Mesothelial cell of epicardium (in vitro differentiated cells): ENCODE measurements at regions not wholly inside any gene's neighbourhood (a gene's known extent, or its start where the extent isn't known, plus 50 kb on each side); places are given as distances from the start of the nearest gene placed in this dataset.

Experiments used
- DNase-seq, 2 experiments: peaks; one replicate each; pipeline ENCODE4 v3.0.0; 2021; ENCODE audit warnings: low spot score in 2 of 2; ENCODE audit not compliant: unreplicated experiment in 2 of 2
- H3K27ac Mint-ChIP-seq: 2 replicates; pipeline ENCODE4 v1.8.0; 2021; ENCODE audit warnings: mixed read lengths
- H3K27me3 Mint-ChIP-seq: 2 replicates; pipeline ENCODE4 v1.8.0; 2021; ENCODE audit warnings: low read depth, mixed read lengths
- H3K36me3 Mint-ChIP-seq: 2 replicates; pipeline ENCODE4 v1.8.0; 2021; ENCODE audit warnings: mixed read lengths
- H3K4me1 Mint-ChIP-seq: 2 replicates; pipeline ENCODE4 v1.8.0; 2021; ENCODE audit warnings: mixed read lengths
- H3K4me3 Mint-ChIP-seq: 2 replicates; pipeline ENCODE4 v1.8.0; 2021; ENCODE audit warnings: mild to moderate bottlenecking, moderate library complexity, mixed read lengths
- H3K9me3 Mint-ChIP-seq: 2 replicates; pipeline ENCODE4 v1.8.0; 2021; ENCODE audit warnings: mixed read lengths
- CTCF ChIP-seq: fragments of 200-600 bp; sonication (generic); IDR thresholded peaks from one replicate; pipeline ENCODE4 v1.5.0; 2021; ENCODE audit warnings: antibody characterized with exemption; ENCODE audit not compliant: unreplicated experiment

GRCh38 chr3:70506775-70507174, 194.3 kb upstream of the MDFIC2 start:
- H3K36me3 Mint-ChIP-seq: no peaks in the 10 kb centered on the region
- no peak for TF ChIP-seq CTCF
- no peak for DNase-seq

GRCh38 chr3:70501561-70501960, 189.1 kb upstream of the MDFIC2 start:
- Mint-ChIP-seq H3K27me3 (no peaks in the 10 kb centered on the region), H3K27ac (no peak overlapping the region), H3K9me3 (peaks cover 11% of the 10 kb centered on the region), H3K4me1 (peaks cover 12% of the 10 kb centered on the region), H3K36me3 (no peaks in the 10 kb centered on the region), H3K4me3 (no peak overlapping the region)
- TF ChIP-seq CTCF: no peak
- no peak for DNase-seq

More at GRCh38 chr3:70506775-70507174, 194.3 kb upstream of the MDFIC2 start:
- Mint-ChIP-seq H3K27ac (no peak overlapping the region), H3K9me3 (peaks cover 6% of the 10 kb centered on the region), H3K4me1 (peaks cover 12% of the 10 kb centered on the region), H3K4me3 (no peak overlapping the region), H3K27me3 (peaks cover 3% of the 10 kb centered on the region)

GRCh38 chr3:70488816-70489215, 176.4 kb upstream of the MDFIC2 start:
- TF ChIP-seq CTCF: no peak
- Mint-ChIP-seq H3K4me3 (no peak overlapping the region), H3K9me3 (no peaks in the 10 kb centered on the region), H3K4me1 (peaks cover 9% of the 10 kb centered on the region), H3K36me3 (no peaks in the 10 kb centered on the region), H3K27me3 (peaks cover 19% of the 10 kb centered on the region), H3K27ac (no peak overlapping the region)
- DNase-seq: no peak

GRCh38 chr3:70488131-70488530, 175.7 kb upstream of the MDFIC2 start:
- H3K4me1 Mint-ChIP-seq: peaks cover 9% of the 10 kb centered on the region

GRCh38 chr3:70486414-70487017, 174.1 kb upstream of the MDFIC2 start:
- Mint-ChIP-seq H3K27ac (no peak overlapping the region), H3K27me3 (peaks cover 25% of the 10 kb centered on the region), H3K4me3 (no peak overlapping the region), H3K36me3 (no peaks in the 10 kb centered on the region), H3K4me1 (peaks cover 9% of the 10 kb centered on the region), H3K9me3 (no peaks in the 10 kb centered on the region)
- no peak for DNase-seq
- no peak for TF ChIP-seq CTCF

More at GRCh38 chr3:70488131-70488530, 175.7 kb upstream of the MDFIC2 start:
- Mint-ChIP-seq H3K36me3 (no peaks in the 10 kb centered on the region), H3K4me3 (no peak overlapping the region), H3K27me3 (peaks cover 19% of the 10 kb centered on the region), H3K9me3 (no peaks in the 10 kb centered on the region), H3K27ac (no peak overlapping the region)
- TF ChIP-seq CTCF: no peak
- no peak for DNase-seq

- no peak overlapping the region for H3K4me3 Mint-ChIP-seq
- no peaks in the 10 kb centered on the region for H3K27me3 Mint-ChIP-seq
- DNase-seq: no peak
- TF ChIP-seq CTCF: no peak
- H3K4me1 Mint-ChIP-seq: peaks cover under 1% of the 10 kb centered on the region
- H3K9me3 Mint-ChIP-seq: peaks cover 24% of the 10 kb centered on the region
- peaks cover 3% of the 10 kb centered on the region for H3K36me3 Mint-ChIP-seq
- no peak overlapping the region for H3K27ac Mint-ChIP-seq
Observed at GRCh38 chr3:70476174-70476573, 163.7 kb upstream of the MDFIC2 start.
